Right lobe of liver (tissue), 4 donors: ENCODE measurements at regions not wholly inside any gene's neighbourhood (a gene's known extent, or its start where the extent isn't known, plus 50 kb on each side); places are given as distances from the start of the nearest gene placed in this dataset.

Experiments
- CTCF ChIP-seq, 4 donors: fragments of 200-600 bp in 3 of 4; fragments of 450-650 bp in 1 of 4; IDR thresholded peaks; one replicate each; pipeline versions ENCODE4 v1.5.1 to v1.8.0; 2016 to 2022; ENCODE audit warnings: antibody characterized with exemption in 4 of 4, mild to moderate bottlenecking in 2 of 4
- POLR2A ChIP-seq: fragments of 450-650 bp; IDR thresholded peaks from one replicate; pipeline ENCODE4 v1.6.1; 2017; ENCODE audit warnings: antibody characterized with exemption, mild to moderate bottlenecking
- donor health status: DM: no; HTN: no; CAD: no.
- donor health status: DM: no; HTN: no; CAD: no.
- donor health status: DM: no; HTN: yes; CAD: no.

GRCh38 chr5:125491986-125492492 lies 745.6 kb upstream of the ZNF608 start:
- TF ChIP-seq CTCF (IDR thresholded peaks at IDR 0.05) (no peak), POLR2A (no peak)
